BE2C (cell line): ENCODE measurements at regions not wholly inside any gene's neighbourhood (a gene's known extent, or its start where the extent isn't known, plus 50 kb on each side); places are given as distances from the start of the nearest gene placed in this dataset.

ENCODE experiments used
- DNase-seq: peaks from one replicate; pipeline ENCODE4 v3.0.0-alpha.2; 2020
- H3K27me3 ChIP-seq: fragments of 250-450 bp; sonication (Bioruptor Pico); 2 replicates; pipeline ENCODE4 v1.5.1; 2020; ENCODE audit warnings: mild to moderate bottlenecking
- H3K36me3 ChIP-seq: fragments of 250-450 bp; sonication (Bioruptor Pico); 2 replicates; pipeline ENCODE4 v1.5.1; 2020; ENCODE audit warnings: mild to moderate bottlenecking
- H3K4me1 ChIP-seq: fragments of 250-450 bp; sonication (Bioruptor Pico); 2 replicates; pipeline ENCODE4 v1.5.1; 2020
- H3K4me3 ChIP-seq: 2 replicates; pipeline ENCODE4 v1.5.1; 2011; ENCODE audit warnings: low read depth, low read length
- H3K9me3 ChIP-seq: fragments of 250-450 bp; sonication (Bioruptor Pico); 2 replicates; pipeline ENCODE4 v1.5.1; 2020
- CTCF ChIP-seq: IDR thresholded peaks from 2 replicates; pipeline ENCODE4 v1.5.1; 2012; ENCODE audit warnings: mild to moderate bottlenecking, low read depth, low read length

GRCh38 chr5:160922311-160922710 lies 70.3 kb upstream of the ATP10B start:
- Histone ChIP-seq H3K9me3 (no peaks in the 10 kb centered on the region), H3K27me3 (no peaks in the 10 kb centered on the region), H3K36me3 (no peaks in the 10 kb centered on the region), H3K4me3 (no peak overlapping the region), H3K4me1 (no peaks in the 10 kb centered on the region)
- no peak for TF ChIP-seq CTCF
- no peak for DNase-seq

- H3K27me3 ChIP-seq, result no peaks in the 10 kb centered on the region
- TF ChIP-seq CTCF, result no peak
- no peaks in the 10 kb centered on the region for H3K4me1 ChIP-seq
- H3K9me3 ChIP-seq, result no peaks in the 10 kb centered on the region
- H3K4me3 ChIP-seq, result no peak overlapping the region
- no peak for DNase-seq
- no peaks in the 10 kb centered on the region for H3K36me3 ChIP-seq
Observed at GRCh38 chr5:160921423-160922285, 69.6 kb upstream of the ATP10B start.

- Histone ChIP-seq H3K36me3 (no peaks in the 10 kb centered on the region), H3K9me3 (no peaks in the 10 kb centered on the region), H3K4me3 (no peak overlapping the region), H3K4me1 (no peaks in the 10 kb centered on the region), H3K27me3 (no peaks in the 10 kb centered on the region)
- TF ChIP-seq CTCF, result no peak
- no peak for DNase-seq
Observed at GRCh38 chr5:160919626-160920025, 67.6 kb upstream of the ATP10B start.

- TF ChIP-seq CTCF, result no peak
- no peaks in the 10 kb centered on the region for H3K36me3 ChIP-seq
- no peak overlapping the region for H3K4me3 ChIP-seq
- no peak for DNase-seq
- no peaks in the 10 kb centered on the region for H3K9me3 ChIP-seq
- H3K27me3 ChIP-seq, result no peaks in the 10 kb centered on the region
- no peaks in the 10 kb centered on the region for H3K4me1 ChIP-seq
Observed at GRCh38 chr5:160918386-160918785, 66.4 kb upstream of the ATP10B start.

- Histone ChIP-seq H3K9me3 (no peaks in the 10 kb centered on the region), H3K36me3 (no peaks in the 10 kb centered on the region), H3K4me1 (no peaks in the 10 kb centered on the region), H3K27me3 (no peaks in the 10 kb centered on the region), H3K4me3 (no peak overlapping the region)
- TF ChIP-seq CTCF, result no peak
- no peak for DNase-seq
Observed at GRCh38 chr5:160906090-160906489, 54.1 kb upstream of the ATP10B start.

- TF ChIP-seq CTCF, result no peak
- no peak for DNase-seq
- no peak overlapping the region for H3K4me3 ChIP-seq
Observed at GRCh38 chr5:160905285-160905684, 53.3 kb upstream of the ATP10B start.

More at GRCh38 chr5:160905285-160905684, 53.3 kb upstream of the ATP10B start:
- no peaks in the 10 kb centered on the region for H3K36me3 ChIP-seq
- H3K9me3 ChIP-seq, result no peaks in the 10 kb centered on the region
- no peaks in the 10 kb centered on the region for H3K4me1 ChIP-seq
- no peaks in the 10 kb centered on the region for H3K27me3 ChIP-seq
